H9 (cell line): ENCODE measurements at regions not wholly inside any gene's neighbourhood (a gene's known extent, or its start where the extent isn't known, plus 50 kb on each side); places are given as distances from the start of the nearest gene placed in this dataset.

ENCODE experiments used
- DNase-seq: peaks from one replicate; pipeline ENCODE4 v3.0.0-alpha.2; 2017
- H2AFZ ChIP-seq: one replicate; pipeline ENCODE4 v1.6.1; 2013; ENCODE audit warnings: mild to moderate bottlenecking, low read length, control low read depth, moderate library complexity
- H2AK5ac ChIP-seq: 2 replicates; pipeline ENCODE4 v1.6.1; 2013; ENCODE audit warnings: low read length, control low read depth, mixed read lengths; ENCODE audit not compliant: insufficient read length
- H2BK120ac ChIP-seq: one replicate; pipeline ENCODE4 v1.6.1; 2013; ENCODE audit warnings: low read depth, mild to moderate bottlenecking, low read length, control low read depth, inconsistent platforms; ENCODE audit not compliant: poor library complexity, severe bottlenecking
- H2BK12ac ChIP-seq: 2 replicates; pipeline ENCODE4 v1.6.1; 2013; ENCODE audit warnings: low read length, control low read depth, mixed read lengths, low read depth; ENCODE audit not compliant: insufficient read length
- H2BK15ac ChIP-seq: 2 replicates; pipeline ENCODE4 v1.6.1; 2013; ENCODE audit warnings: low read depth, low read length, control low read depth
- H2BK20ac ChIP-seq: one replicate; pipeline ENCODE4 v1.6.1; 2013; ENCODE audit warnings: low read depth, mild to moderate bottlenecking, low read length, control low read depth, inconsistent platforms; ENCODE audit not compliant: poor library complexity, severe bottlenecking
- H2BK5ac ChIP-seq: 2 replicates; pipeline ENCODE4 v1.6.1; 2013; ENCODE audit warnings: low read length, control low read depth, mixed read lengths; ENCODE audit not compliant: insufficient read length
- H3K14ac ChIP-seq: 2 replicates; pipeline ENCODE4 v1.6.1; 2013; ENCODE audit warnings: low read length, control low read depth; ENCODE audit not compliant: insufficient read depth
- H3K18ac ChIP-seq: 2 replicates; pipeline ENCODE4 v1.6.1; 2013; ENCODE audit warnings: low read depth, mild to moderate bottlenecking, mixed read lengths, low read length, control low read depth; ENCODE audit not compliant: insufficient read length
- H3K23ac ChIP-seq: 2 replicates; pipeline ENCODE4 v1.6.1; 2013; ENCODE audit warnings: low read length, control low read depth, mixed read lengths, low read depth; ENCODE audit not compliant: insufficient read length
- H3K23me2 ChIP-seq: 2 replicates; pipeline ENCODE4 v1.6.1; 2013; ENCODE audit warnings: low read depth, mild to moderate bottlenecking, mixed read lengths, low read length, control low read depth; ENCODE audit not compliant: insufficient read length, poor library complexity, severe bottlenecking
- H3K27ac ChIP-seq: 2 replicates; pipeline ENCODE4 v1.5.1; 2013; ENCODE audit warnings: low read length, control low read depth, mixed read lengths, low read depth; ENCODE audit not compliant: insufficient read length
- H3K27me3 ChIP-seq: 2 replicates; pipeline ENCODE4 v1.6.1; 2013; ENCODE audit warnings: low read length, control low read depth, inconsistent platforms; ENCODE audit not compliant: insufficient read depth
- H3K4ac ChIP-seq: 2 replicates; pipeline ENCODE4 v1.6.1; 2013; ENCODE audit warnings: low read depth, mild to moderate bottlenecking, control low read depth, inconsistent platforms, low read length, moderate library complexity
- H3K4me1 ChIP-seq: 2 replicates; pipeline ENCODE4 v1.6.1; 2013; ENCODE audit warnings: low read length, control low read depth, inconsistent platforms; ENCODE audit not compliant: insufficient read depth
- H3K4me2 ChIP-seq: 2 replicates; pipeline ENCODE4 v1.6.1; 2013; ENCODE audit warnings: low read length, control low read depth, mixed read lengths; ENCODE audit not compliant: insufficient read length, insufficient read depth
- H3K56ac ChIP-seq: 2 replicates; pipeline ENCODE4 v1.6.1; 2013; ENCODE audit warnings: low read depth, mild to moderate bottlenecking, mixed read lengths, low read length, control low read depth; ENCODE audit not compliant: insufficient read length
- H3K79me1 ChIP-seq: 2 replicates; pipeline ENCODE4 v1.6.1; 2013; ENCODE audit warnings: low read depth, mild to moderate bottlenecking, moderate library complexity, low read length, control low read depth, inconsistent platforms; ENCODE audit not compliant: insufficient read depth, poor library complexity, severe bottlenecking
- H3K79me2 ChIP-seq: 2 replicates; pipeline ENCODE4 v1.6.1; 2013; ENCODE audit warnings: low read length, control low read depth, inconsistent platforms; ENCODE audit not compliant: insufficient read depth
- H3K9ac ChIP-seq: 2 replicates; pipeline ENCODE4 v1.6.1; 2013; ENCODE audit warnings: low read length, control low read depth, mixed read lengths; ENCODE audit not compliant: insufficient read length; ENCODE audit errors: extremely low read depth
- H3K9me3 ChIP-seq: one replicate; pipeline ENCODE4 v1.6.1; 2013; ENCODE audit warnings: low read depth, low read length, inconsistent platforms; ENCODE audit not compliant: control insufficient read depth
- H3T11ph ChIP-seq: one replicate; pipeline ENCODE4 v1.6.1; 2013; ENCODE audit warnings: mild to moderate bottlenecking, low read length, control low read depth, inconsistent platforms
- H4K20me1 ChIP-seq: one replicate; pipeline ENCODE4 v1.6.1; 2013; ENCODE audit not compliant: control insufficient read depth, insufficient read length, insufficient read depth
- H4K5ac ChIP-seq: 2 replicates; pipeline ENCODE4 v1.6.1; 2013; ENCODE audit warnings: low read depth, mild to moderate bottlenecking, mixed read lengths, low read length, control low read depth; ENCODE audit not compliant: insufficient read length
- H4K8ac ChIP-seq: replicated peaks from 2 replicates; pipeline ENCODE4 v1.6.1; 2013; ENCODE audit warnings: low read length, control low read depth, mixed read lengths, low read depth; ENCODE audit not compliant: insufficient read length
- H4K91ac ChIP-seq: 2 replicates; pipeline ENCODE4 v1.6.1; 2013; ENCODE audit warnings: low read depth, mild to moderate bottlenecking, moderate library complexity, mixed read lengths, low read length, control low read depth; ENCODE audit not compliant: insufficient read length
- H3K27ac Mint-ChIP-seq, 3 experiments: 2 replicates in 2 of 3; 3 replicates in 1 of 3; pipeline ENCODE4 v1.8.0; 2020 to 2021; ENCODE audit warnings: mixed read lengths in 3 of 3, mild to moderate bottlenecking in 1 of 3, moderate library complexity in 1 of 3
- H3K27me3 Mint-ChIP-seq: 2 replicates; pipeline ENCODE4 v1.8.0; 2021; ENCODE audit warnings: low read depth, mild to moderate bottlenecking, moderate library complexity, mixed read lengths
- H3K36me3 Mint-ChIP-seq, 3 experiments: 2 replicates in 2 of 3; 3 replicates in 1 of 3; pipeline ENCODE4 v1.8.0; 2020 to 2021; ENCODE audit warnings: low read depth in 3 of 3, mixed read lengths in 3 of 3; ENCODE audit not compliant: insufficient read depth in 1 of 3
- H3K4me1 Mint-ChIP-seq, 2 experiments: 2 replicates each; pipeline ENCODE4 v1.8.0; 2020; ENCODE audit warnings: mixed read lengths in 2 of 2
- H3K4me3 Mint-ChIP-seq, 2 experiments: 2 replicates in 1 of 2; 3 replicates in 1 of 2; pipeline ENCODE4 v1.8.0; 2020 to 2021; ENCODE audit warnings: mild to moderate bottlenecking in 2 of 2, mixed read lengths in 2 of 2, moderate library complexity in 1 of 2
- H3K9me3 Mint-ChIP-seq, 2 experiments: 2 replicates in 1 of 2; 3 replicates in 1 of 2; pipeline ENCODE4 v1.8.0; 2020; ENCODE audit warnings: mild to moderate bottlenecking in 2 of 2, mixed read lengths in 2 of 2, moderate library complexity in 1 of 2
- CTCF ChIP-seq: fragments of 200-600 bp; sonication (generic); conservative IDR thresholded peaks from 3 replicates; pipeline ENCODE4 v1.8.0; 2021; ENCODE audit warnings: antibody characterized with exemption, mild to moderate bottlenecking
- WGBS: extraction: QIAGEN DNeasy Blood & Tissue Kit; methylation state at CpG from one replicate; pipeline ENCODE4 v1.1.7; 2013; ENCODE audit warnings: missing lambda C conversion rate, low lambda C conversion rate, mixed read lengths; ENCODE audit not compliant: insufficient read length; ENCODE audit errors: extremely low coverage; 5-methylcytosine and 5-hydroxymethylcytosine counted together

GRCh38 chr3:24972491-24972890 is 455.6 kb upstream of the RARB start:
- Histone ChIP-seq H4K5ac (no peak overlapping the region), H4K8ac (no peak overlapping the region), H3K79me1 (no peaks in the 10 kb centered on the region), H3K56ac (no peak overlapping the region), H3K27ac (no peak overlapping the region), H2BK120ac (no peak overlapping the region), H4K91ac (no peak overlapping the region), H2BK20ac (no peak overlapping the region), H3K4ac (no peak overlapping the region), H3T11ph (no peak overlapping the region), H3K79me2 (no peaks in the 10 kb centered on the region), H3K14ac (no peak overlapping the region), H3K4me1 (no peaks in the 10 kb centered on the region), H3K27me3 (no peaks in the 10 kb centered on the region), H2BK5ac (no peak overlapping the region), H3K4me2 (no peak overlapping the region), H3K18ac (no peak overlapping the region), H3K9me3 (no peaks in the 10 kb centered on the region), H2AFZ (no peak overlapping the region), H3K23ac (no peak overlapping the region), H3K23me2 (no peaks in the 10 kb centered on the region), H4K20me1 (no peaks in the 10 kb centered on the region), H2BK12ac (no peak overlapping the region), H2BK15ac (no peak overlapping the region), H2AK5ac (no peak overlapping the region), H3K9ac (no peak overlapping the region)
- WGBS: no CpG with 5 or more reads among the region's 1 CpG
- DNase-seq: no peak
- peaks cover 10 to 18% of the 10 kb centered on the region in 2 experiments; a peak in 4 of 5 replicates for H3K9me3 Mint-ChIP-seq
- no peak overlapping the region for H3K27ac Mint-ChIP-seq
- H3K27me3 Mint-ChIP-seq: no peaks in the 10 kb centered on the region
- H3K36me3 Mint-ChIP-seq: peaks cover 0 to 6% (median 0%) of the 10 kb centered on the region in 3 experiments; a peak in 2 of 7 replicates
- H3K4me3 Mint-ChIP-seq: no peak overlapping the region
- H3K4me1 Mint-ChIP-seq: no peaks in the 10 kb centered on the region
- TF ChIP-seq CTCF: no peak
